Glutamatergic neuron (in vitro differentiated cells): ENCODE measurements at regions not wholly inside any gene's neighbourhood (a gene's known extent, or its start where the extent isn't known, plus 50 kb on each side); places are given as distances from the start of the nearest gene placed in this dataset.

Experiments used
- DNase-seq: peaks from one replicate; pipeline ENCODE4 v3.0.0; 2022
- H3K27ac Mint-ChIP-seq: one replicate; pipeline ENCODE4 v1.8.0; 2020; ENCODE audit warnings: mild to moderate bottlenecking, mixed read lengths, inconsistent platforms; ENCODE audit not compliant: unreplicated experiment
- H3K27me3 Mint-ChIP-seq: one replicate; pipeline ENCODE4 v1.8.0; 2020; ENCODE audit warnings: mild to moderate bottlenecking, moderate library complexity, mixed read lengths, inconsistent platforms; ENCODE audit not compliant: unreplicated experiment
- H3K36me3 Mint-ChIP-seq: one replicate; pipeline ENCODE4 v1.8.0; 2020; ENCODE audit warnings: mild to moderate bottlenecking, mixed read lengths, inconsistent platforms; ENCODE audit not compliant: unreplicated experiment
- H3K4me1 Mint-ChIP-seq: one replicate; pipeline ENCODE4 v1.8.0; 2020; ENCODE audit warnings: mild to moderate bottlenecking, low read depth, mixed read lengths, inconsistent platforms; ENCODE audit not compliant: unreplicated experiment
- H3K4me3 Mint-ChIP-seq: one replicate; pipeline ENCODE4 v1.8.0; 2020; ENCODE audit warnings: mild to moderate bottlenecking, mixed read lengths, inconsistent platforms; ENCODE audit not compliant: unreplicated experiment
- H3K9me3 Mint-ChIP-seq: one replicate; pipeline ENCODE4 v1.8.0; 2020; ENCODE audit warnings: mild to moderate bottlenecking, moderate library complexity, mixed read lengths, inconsistent platforms; ENCODE audit not compliant: unreplicated experiment
- TF ChIP-seq, protein P1 (sequence below): fragments of 200-600 bp; sonication (generic); IDR thresholded peaks from one replicate; pipeline ENCODE4 v1.5.0; 2021; ENCODE audit not compliant: partially characterized antibody, unreplicated experiment

DNA sequence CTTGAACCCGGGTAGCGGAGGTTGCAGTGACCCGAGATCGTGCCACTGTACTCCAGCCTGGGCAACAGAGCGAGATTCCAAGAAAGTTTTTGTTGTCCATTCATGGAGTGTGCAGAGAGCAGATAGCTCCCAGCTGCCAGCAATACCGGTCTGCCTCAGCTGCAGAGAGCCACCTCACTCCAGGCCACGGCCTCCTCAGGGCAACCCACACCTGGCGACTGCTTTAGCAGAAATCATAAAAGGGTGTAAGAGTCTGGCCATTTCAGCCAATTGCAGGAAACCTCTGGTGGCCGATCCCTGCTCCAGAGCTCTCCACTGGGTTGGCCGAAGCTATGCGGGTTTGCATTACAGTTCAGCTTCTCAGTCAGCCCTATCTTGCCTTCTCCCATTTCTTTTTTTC is 227.4 kb upstream of the BCOR start:
- Mint-ChIP-seq H3K4me3 (no peak overlapping the region), H3K36me3 (peaks cover 11% of the 10 kb centered on the region), H3K27ac (no peak overlapping the region), H3K9me3 (peaks cover 1% of the 10 kb centered on the region), H3K27me3 (no peaks in the 10 kb centered on the region), H3K4me1 (no peaks in the 10 kb centered on the region)
- TF ChIP-seq, protein P1, sequence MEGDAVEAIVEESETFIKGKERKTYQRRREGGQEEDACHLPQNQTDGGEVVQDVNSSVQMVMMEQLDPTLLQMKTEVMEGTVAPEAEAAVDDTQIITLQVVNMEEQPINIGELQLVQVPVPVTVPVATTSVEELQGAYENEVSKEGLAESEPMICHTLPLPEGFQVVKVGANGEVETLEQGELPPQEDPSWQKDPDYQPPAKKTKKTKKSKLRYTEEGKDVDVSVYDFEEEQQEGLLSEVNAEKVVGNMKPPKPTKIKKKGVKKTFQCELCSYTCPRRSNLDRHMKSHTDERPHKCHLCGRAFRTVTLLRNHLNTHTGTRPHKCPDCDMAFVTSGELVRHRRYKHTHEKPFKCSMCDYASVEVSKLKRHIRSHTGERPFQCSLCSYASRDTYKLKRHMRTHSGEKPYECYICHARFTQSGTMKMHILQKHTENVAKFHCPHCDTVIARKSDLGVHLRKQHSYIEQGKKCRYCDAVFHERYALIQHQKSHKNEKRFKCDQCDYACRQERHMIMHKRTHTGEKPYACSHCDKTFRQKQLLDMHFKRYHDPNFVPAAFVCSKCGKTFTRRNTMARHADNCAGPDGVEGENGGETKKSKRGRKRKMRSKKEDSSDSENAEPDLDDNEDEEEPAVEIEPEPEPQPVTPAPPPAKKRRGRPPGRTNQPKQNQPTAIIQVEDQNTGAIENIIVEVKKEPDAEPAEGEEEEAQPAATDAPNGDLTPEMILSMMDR, result no peak
- DNase-seq, result no peak

- H3K27ac Mint-ChIP-seq, result no peak overlapping the region
Measured at GRCh38 chrX:40323977-40324376, 226.2 kb upstream of the BCOR start.

GRCh38 chrX:40320819-40321218 is 223.1 kb upstream of the BCOR start:
- DNase-seq, result no peak
- H3K27ac Mint-ChIP-seq, result no peak overlapping the region
- TF ChIP-seq, protein P1, result no peak
- H3K36me3 Mint-ChIP-seq, result peaks cover 19% of the 10 kb centered on the region
- no peaks in the 10 kb centered on the region for H3K9me3 Mint-ChIP-seq
- no peak overlapping the region for H3K4me3 Mint-ChIP-seq
- peaks cover 2% of the 10 kb centered on the region for H3K4me1 Mint-ChIP-seq
- peaks cover 2% of the 10 kb centered on the region for H3K27me3 Mint-ChIP-seq

More at GRCh38 chrX:40323977-40324376, 226.2 kb upstream of the BCOR start:
- peaks cover 1% of the 10 kb centered on the region for H3K9me3 Mint-ChIP-seq
- no peaks in the 10 kb centered on the region for H3K4me1 Mint-ChIP-seq
- no peak overlapping the region for H3K4me3 Mint-ChIP-seq
- H3K27me3 Mint-ChIP-seq, result no peaks in the 10 kb centered on the region
- TF ChIP-seq, protein P1, result no peak
- no peak for DNase-seq
- H3K36me3 Mint-ChIP-seq, result peaks cover 11% of the 10 kb centered on the region

DNA sequence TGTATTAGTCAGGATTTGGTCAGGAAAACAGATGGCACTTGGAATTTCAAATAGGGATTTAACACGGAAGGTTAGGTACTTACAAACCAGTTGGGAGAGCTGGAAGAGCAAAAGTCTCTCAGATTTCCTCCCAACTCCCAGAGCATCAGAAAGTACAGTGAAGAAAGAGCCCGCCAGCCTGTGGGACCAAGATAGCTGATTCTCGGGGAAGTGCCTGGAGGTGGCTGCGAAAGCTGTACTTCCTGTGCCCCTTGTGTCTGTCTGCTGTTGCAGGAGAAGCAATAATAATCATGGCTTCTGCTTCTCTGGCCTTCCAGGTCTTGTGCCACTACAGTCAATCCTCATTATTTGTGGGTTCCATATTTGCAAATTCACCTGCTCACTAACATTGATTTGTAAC is 221.0 kb upstream of the BCOR start:
- Mint-ChIP-seq H3K9me3 (no peaks in the 10 kb centered on the region), H3K27ac (no peak overlapping the region), H3K4me1 (peaks cover 2% of the 10 kb centered on the region), H3K36me3 (peaks cover 21% of the 10 kb centered on the region), H3K27me3 (peaks cover 2% of the 10 kb centered on the region), H3K4me3 (no peak overlapping the region)
- TF ChIP-seq, protein P1, result no peak
- DNase-seq, result no peak

DNA sequence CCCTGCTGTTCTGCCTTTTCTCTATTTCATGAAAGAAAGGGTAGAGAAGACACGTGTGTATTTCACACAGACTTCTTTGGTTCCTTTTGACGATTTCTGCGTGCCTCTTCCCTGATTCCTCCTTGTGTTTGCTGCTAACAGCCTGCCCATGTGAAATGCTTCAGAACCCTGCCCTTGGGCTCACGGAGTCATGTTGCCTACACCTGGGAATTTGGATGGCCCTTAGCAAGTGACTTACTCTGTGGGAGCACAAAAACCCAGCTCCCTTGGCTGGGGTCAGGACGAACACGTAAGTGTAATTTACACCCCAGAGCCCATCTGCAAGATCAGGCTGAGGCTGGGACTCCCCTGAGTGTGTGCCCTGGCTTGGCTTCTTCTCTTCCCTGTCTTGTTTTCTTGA is 220.3 kb upstream of the BCOR start:
- peaks cover 21% of the 10 kb centered on the region for H3K36me3 Mint-ChIP-seq
- TF ChIP-seq, protein P1, result no peak
- H3K27me3 Mint-ChIP-seq, result peaks cover 4% of the 10 kb centered on the region
- DNase-seq, result no peak
- H3K9me3 Mint-ChIP-seq, result no peaks in the 10 kb centered on the region
- no peak overlapping the region for H3K4me3 Mint-ChIP-seq
- H3K4me1 Mint-ChIP-seq, result peaks cover 2% of the 10 kb centered on the region
- no peak overlapping the region for H3K27ac Mint-ChIP-seq
